NB4 (cell line): ENCODE measurements at regions not wholly inside any gene's neighbourhood (a gene's known extent, or its start where the extent isn't known, plus 50 kb on each side); places are given as distances from the start of the nearest gene placed in this dataset.

ENCODE experiments used
- DNase-seq: peaks from one replicate; pipeline ENCODE4 v3.0.0; 2010; ENCODE audit warnings: low read depth
- H3K4me3 ChIP-seq: one replicate; pipeline ENCODE4 v1.5.1; 2011; ENCODE audit warnings: mild to moderate bottlenecking, low read depth, low read length, moderate library complexity
- MYC ChIP-seq: IDR thresholded peaks from 2 replicates; pipeline ENCODE4 v1.6.1; 2011; ENCODE audit warnings: low read depth, low read length
- POLR2A ChIP-seq: IDR thresholded peaks from 2 replicates; pipeline ENCODE4 v1.6.1; 2011; ENCODE audit warnings: mild to moderate bottlenecking; ENCODE audit not compliant: insufficient read length; ENCODE audit errors: extremely low read depth
- TF ChIP-seq, protein P1 (sequence below): IDR thresholded peaks from 2 replicates; pipeline ENCODE4 v1.6.1; 2011; ENCODE audit warnings: low read depth, low read length
- TF ChIP-seq, protein P2 (sequence below): IDR thresholded peaks from one replicate; pipeline ENCODE4 v1.5.1; 2012; ENCODE audit warnings: low read depth, low read length

DNA sequence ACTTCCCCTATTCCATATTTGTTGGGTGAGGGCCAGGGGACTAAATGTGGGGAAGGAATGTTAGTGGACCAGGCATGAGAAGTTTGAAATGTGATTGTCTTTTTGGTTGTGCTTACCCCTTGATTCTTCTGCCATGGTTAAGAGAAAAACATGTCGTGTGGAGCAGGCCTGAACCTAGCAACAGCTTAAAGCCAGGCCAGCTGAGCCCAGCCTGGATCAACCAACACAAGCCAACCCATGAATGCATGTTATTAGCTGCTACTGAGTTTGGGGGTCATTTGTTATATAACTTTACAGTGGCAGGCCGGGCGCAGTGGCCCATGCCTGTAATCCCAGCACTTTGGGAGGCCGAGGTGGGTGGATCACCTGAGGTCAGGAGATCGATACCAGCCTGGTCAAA, 52.4 kb upstream of the TRIO start:
- H3K4me3 ChIP-seq: no peak overlapping the region
- no peak for DNase-seq
- no peak for TF ChIP-seq POLR2A
- TF ChIP-seq, protein P1, sequence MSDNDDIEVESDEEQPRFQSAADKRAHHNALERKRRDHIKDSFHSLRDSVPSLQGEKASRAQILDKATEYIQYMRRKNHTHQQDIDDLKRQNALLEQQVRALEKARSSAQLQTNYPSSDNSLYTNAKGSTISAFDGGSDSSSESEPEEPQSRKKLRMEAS: no peak
- TF ChIP-seq, protein P2, sequence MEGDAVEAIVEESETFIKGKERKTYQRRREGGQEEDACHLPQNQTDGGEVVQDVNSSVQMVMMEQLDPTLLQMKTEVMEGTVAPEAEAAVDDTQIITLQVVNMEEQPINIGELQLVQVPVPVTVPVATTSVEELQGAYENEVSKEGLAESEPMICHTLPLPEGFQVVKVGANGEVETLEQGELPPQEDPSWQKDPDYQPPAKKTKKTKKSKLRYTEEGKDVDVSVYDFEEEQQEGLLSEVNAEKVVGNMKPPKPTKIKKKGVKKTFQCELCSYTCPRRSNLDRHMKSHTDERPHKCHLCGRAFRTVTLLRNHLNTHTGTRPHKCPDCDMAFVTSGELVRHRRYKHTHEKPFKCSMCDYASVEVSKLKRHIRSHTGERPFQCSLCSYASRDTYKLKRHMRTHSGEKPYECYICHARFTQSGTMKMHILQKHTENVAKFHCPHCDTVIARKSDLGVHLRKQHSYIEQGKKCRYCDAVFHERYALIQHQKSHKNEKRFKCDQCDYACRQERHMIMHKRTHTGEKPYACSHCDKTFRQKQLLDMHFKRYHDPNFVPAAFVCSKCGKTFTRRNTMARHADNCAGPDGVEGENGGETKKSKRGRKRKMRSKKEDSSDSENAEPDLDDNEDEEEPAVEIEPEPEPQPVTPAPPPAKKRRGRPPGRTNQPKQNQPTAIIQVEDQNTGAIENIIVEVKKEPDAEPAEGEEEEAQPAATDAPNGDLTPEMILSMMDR: no peak
- TF ChIP-seq MYC: no peak

DNA sequence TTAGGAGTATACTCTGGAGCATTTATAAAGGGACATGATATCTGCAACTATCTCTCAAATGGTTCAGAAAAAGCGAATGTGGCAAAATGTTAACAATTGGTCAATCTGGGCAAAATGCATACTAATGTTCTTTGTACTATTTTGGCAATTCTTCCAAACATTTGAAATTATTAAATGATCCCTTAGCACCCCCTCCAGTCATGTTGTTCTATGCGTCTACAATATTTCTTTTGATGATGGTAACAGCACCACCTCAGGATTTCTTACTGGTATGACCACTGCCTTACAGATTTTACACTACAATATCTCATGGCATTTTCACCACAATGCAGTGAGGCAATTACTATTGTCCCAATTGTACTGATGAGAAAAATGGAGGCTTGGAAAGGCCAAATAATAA, 52.9 kb upstream of the TRIO start:
- no peak for DNase-seq
- TF ChIP-seq, protein P2: no peak
- TF ChIP-seq POLR2A (no peak), MYC (no peak)
- TF ChIP-seq, protein P1: no peak
- no peak overlapping the region for H3K4me3 ChIP-seq

DNA sequence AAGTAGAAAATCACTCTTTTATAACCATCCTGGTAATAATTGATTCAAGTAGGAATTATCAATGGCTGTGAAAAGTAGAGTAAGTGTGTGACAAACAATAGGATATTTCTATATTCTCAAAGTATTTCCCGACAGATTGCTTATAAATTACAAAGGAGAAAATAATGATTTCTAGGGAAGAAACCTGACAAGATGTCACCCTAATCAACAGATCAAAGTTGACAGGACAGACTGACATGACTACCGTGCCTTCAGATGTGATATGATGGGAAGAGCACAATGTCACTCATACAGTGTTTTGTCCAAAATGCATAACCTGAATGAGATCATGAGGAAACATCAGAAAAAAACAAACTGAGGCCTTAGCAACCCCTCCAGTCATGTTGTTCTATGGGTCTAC, 53.9 kb upstream of the TRIO start:
- TF ChIP-seq, protein P1: no peak
- no peak for DNase-seq
- H3K4me3 ChIP-seq: no peak overlapping the region

DNA sequence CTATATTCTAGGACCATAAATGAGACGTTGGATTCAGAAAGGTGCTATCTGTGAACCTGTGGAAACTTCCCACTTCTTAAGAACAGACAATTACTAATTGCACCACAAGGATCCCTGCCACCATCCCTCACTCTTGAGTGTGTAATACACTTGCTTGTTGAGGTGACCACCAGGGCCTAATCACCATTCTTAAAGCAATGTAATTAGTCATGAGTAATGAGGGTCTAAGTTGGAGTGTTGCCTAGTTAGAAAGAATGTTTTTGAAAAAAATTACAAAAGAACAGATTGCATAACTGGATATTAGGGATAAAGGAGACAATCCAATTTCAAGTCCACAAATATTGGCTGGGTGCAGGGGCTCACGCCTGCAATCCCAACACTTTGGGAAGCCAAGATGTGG, 56.9 kb upstream of the TRIO start:
- DNase-seq: no peak
- H3K4me3 ChIP-seq: no peak overlapping the region
- TF ChIP-seq MYC (no peak), POLR2A (no peak)
- TF ChIP-seq, protein P1: no peak
- TF ChIP-seq, protein P2: no peak

DNA sequence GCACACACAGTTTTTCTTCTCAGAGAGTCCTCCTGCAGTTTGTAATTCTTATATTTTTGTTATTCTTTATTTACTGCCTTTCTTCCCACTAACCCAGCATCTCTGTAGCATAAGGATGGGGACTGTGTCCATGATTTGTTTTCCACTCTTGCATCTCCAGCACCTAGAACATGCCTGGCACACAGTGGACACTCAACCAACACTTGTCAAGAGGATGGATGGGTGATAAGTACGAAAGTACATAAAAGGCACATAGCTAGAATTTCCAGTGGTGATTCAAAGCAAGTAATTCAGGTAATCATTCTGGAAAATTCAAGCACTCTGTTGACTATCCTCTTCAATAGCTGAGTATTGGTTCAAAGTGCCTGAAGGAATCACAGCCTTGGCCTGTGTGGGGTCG, 60.2 kb upstream of the TRIO start:
- TF ChIP-seq, protein P1: no peak
- TF ChIP-seq, protein P2: no peak
- TF ChIP-seq MYC: no peak
- no peak for TF ChIP-seq POLR2A

DNA sequence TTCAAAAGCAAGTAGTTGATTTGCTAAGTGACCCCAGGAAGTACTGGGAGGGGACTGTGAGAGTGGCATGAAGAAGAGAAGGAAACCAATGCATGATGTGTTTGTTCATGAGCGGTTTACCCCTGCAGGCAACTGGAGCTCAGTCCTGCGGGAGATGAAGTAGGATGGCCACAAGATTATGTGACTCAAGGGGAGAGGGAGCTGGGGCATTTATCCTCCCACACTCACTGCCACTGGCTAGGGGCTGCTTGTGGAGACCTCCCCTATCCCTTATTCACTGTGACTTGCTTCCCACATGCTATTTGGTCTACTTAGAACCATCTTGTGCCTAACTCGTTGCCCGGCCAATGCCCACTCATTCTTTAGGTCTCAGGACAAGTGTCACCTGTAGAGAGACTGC, 60.6 kb upstream of the TRIO start:
- no peak for DNase-seq
- TF ChIP-seq POLR2A (no peak), MYC (no peak)
- TF ChIP-seq, protein P2: no peak
- TF ChIP-seq, protein P1: no peak
- H3K4me3 ChIP-seq: no peak overlapping the region

More for the DNA sequence above, 60.2 kb upstream of the TRIO start:
- DNase-seq: no peak
- no peak overlapping the region for H3K4me3 ChIP-seq
